Nephron (organoid): ENCODE measurements at regions not wholly inside any gene's neighbourhood (a gene's known extent, or its start where the extent isn't known, plus 50 kb on each side); places are given as distances from the start of the nearest gene placed in this dataset.

Experiments used
- H3K27ac Mint-ChIP-seq, 3 experiments: 2 replicates each; pipeline ENCODE4 v1.8.0; 2020; ENCODE audit warnings: mixed read lengths in 3 of 3, mild to moderate bottlenecking in 2 of 3, moderate library complexity in 1 of 3
- H3K27me3 Mint-ChIP-seq: 2 replicates; pipeline ENCODE4 v1.8.0; 2021; ENCODE audit warnings: low read depth, mild to moderate bottlenecking, moderate library complexity, mixed read lengths
- H3K36me3 Mint-ChIP-seq: 2 replicates; pipeline ENCODE4 v1.8.0; 2020; ENCODE audit warnings: low read depth, mixed read lengths
- H3K4me1 Mint-ChIP-seq: 2 replicates; pipeline ENCODE4 v1.8.0; 2020; ENCODE audit warnings: mixed read lengths
- H3K4me3 Mint-ChIP-seq, 3 experiments: 2 replicates each; pipeline ENCODE4 v1.8.0; 2020; ENCODE audit warnings: mild to moderate bottlenecking in 3 of 3, mixed read lengths in 3 of 3, moderate library complexity in 2 of 3
- H3K9me3 Mint-ChIP-seq: 2 replicates; pipeline ENCODE4 v1.8.0; 2020; ENCODE audit warnings: mixed read lengths
- TF ChIP-seq, protein P1 (sequence below), 3 experiments: fragments of 200-600 bp; sonication (generic); IDR thresholded peaks; one replicate each; pipeline ENCODE4 v1.5.0; 2021; ENCODE audit warnings: antibody characterized with exemption in 3 of 3; ENCODE audit not compliant: unreplicated experiment in 3 of 3

DNA sequence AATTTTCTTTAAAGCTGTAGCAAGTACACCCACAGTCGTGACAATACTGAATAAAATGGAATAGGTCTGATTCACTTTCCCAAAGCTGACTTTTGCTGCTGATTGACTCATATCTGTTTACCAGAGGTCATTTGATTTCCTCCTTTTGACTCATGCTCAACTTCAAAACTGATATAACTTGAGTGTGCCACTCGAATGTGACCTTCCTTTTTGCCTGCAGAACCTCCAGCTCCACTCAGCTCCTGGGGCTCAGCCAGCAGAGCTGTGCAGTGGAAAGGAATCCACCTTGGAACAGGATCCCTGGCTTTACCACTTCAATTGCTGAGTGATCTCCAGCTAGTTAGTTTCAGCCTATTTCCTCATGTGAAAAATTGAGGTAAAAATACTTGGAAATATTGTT, 84.1 kb downstream of the FEM1C start:
- TF ChIP-seq, protein P1, sequence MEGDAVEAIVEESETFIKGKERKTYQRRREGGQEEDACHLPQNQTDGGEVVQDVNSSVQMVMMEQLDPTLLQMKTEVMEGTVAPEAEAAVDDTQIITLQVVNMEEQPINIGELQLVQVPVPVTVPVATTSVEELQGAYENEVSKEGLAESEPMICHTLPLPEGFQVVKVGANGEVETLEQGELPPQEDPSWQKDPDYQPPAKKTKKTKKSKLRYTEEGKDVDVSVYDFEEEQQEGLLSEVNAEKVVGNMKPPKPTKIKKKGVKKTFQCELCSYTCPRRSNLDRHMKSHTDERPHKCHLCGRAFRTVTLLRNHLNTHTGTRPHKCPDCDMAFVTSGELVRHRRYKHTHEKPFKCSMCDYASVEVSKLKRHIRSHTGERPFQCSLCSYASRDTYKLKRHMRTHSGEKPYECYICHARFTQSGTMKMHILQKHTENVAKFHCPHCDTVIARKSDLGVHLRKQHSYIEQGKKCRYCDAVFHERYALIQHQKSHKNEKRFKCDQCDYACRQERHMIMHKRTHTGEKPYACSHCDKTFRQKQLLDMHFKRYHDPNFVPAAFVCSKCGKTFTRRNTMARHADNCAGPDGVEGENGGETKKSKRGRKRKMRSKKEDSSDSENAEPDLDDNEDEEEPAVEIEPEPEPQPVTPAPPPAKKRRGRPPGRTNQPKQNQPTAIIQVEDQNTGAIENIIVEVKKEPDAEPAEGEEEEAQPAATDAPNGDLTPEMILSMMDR (IDR thresholded peaks at IDR 0.05; ENCODE audit: unreplicated experiment in 3 of 3) = no peak
- H3K27ac Mint-ChIP-seq = no peak overlapping the region
- H3K4me3 Mint-ChIP-seq = no peak overlapping the region
- H3K4me1 Mint-ChIP-seq = peaks cover 12% of the 10 kb centered on the region
- H3K27me3 Mint-ChIP-seq = no peaks in the 10 kb centered on the region
- H3K36me3 Mint-ChIP-seq = no peaks in the 10 kb centered on the region
- no peaks in the 10 kb centered on the region for H3K9me3 Mint-ChIP-seq

DNA sequence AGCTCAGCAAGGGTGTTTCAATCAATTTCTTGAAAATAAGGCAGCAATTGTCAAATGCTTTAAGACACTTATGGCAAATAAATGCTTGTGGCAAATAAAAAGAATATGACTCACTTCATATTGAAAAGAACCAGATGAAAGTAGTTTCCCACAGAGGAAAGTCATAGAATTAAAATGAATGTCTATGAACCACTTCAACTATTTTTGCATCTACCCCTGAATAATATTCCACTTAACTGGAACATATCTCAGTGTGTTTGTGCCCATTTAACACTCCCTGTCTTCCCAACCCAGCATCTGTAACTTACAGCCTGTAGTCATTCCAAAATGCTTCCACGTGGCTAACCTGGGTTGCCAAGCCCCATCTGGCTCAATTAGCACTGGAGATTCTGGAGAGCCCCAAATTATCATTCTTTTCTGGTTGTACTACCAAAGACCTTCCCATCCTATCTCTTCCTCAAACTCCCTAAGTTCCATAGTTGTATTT, 84.7 kb downstream of the FEM1C start:
- H3K27me3 Mint-ChIP-seq = no peaks in the 10 kb centered on the region

DNA sequence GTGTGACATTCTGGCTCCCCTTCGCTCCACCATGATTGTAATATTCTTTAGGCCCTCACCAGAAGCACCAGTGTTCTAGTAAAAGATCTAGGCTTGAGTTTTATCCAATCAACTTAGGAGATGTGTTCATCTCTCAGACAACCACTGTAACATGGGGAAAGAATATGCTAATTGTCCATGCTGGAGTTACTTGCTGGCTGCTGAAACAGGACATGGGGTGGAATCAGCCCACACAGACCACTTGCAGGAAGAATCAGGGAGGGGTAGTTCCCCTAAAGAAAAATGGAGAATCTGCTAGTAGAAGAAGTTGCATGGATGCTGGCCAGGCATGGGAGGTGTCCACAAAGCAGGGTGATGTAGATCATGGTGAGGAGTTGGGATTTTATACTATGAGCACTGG, 86.2 kb downstream of the FEM1C start:
- TF ChIP-seq, protein P1 (IDR thresholded peaks at IDR 0.05; ENCODE audit: unreplicated experiment in 3 of 3) = no peak
- Mint-ChIP-seq H3K4me1 (peaks cover under 1% of the 10 kb centered on the region), H3K36me3 (no peaks in the 10 kb centered on the region), H3K27me3 (no peaks in the 10 kb centered on the region), H3K27ac (no peak overlapping the region), H3K4me3 (no peak overlapping the region), H3K9me3 (no peaks in the 10 kb centered on the region)

More for the DNA sequence above, 84.7 kb downstream of the FEM1C start:
- no peaks in the 10 kb centered on the region for H3K36me3 Mint-ChIP-seq
- H3K4me3 Mint-ChIP-seq = no peak overlapping the region
- TF ChIP-seq, protein P1 (IDR thresholded peaks at IDR 0.05; ENCODE audit: unreplicated experiment in 3 of 3) = no peak
- H3K4me1 Mint-ChIP-seq = peaks cover 12% of the 10 kb centered on the region
- H3K9me3 Mint-ChIP-seq = no peaks in the 10 kb centered on the region
- H3K27ac Mint-ChIP-seq = no peak overlapping the region

DNA sequence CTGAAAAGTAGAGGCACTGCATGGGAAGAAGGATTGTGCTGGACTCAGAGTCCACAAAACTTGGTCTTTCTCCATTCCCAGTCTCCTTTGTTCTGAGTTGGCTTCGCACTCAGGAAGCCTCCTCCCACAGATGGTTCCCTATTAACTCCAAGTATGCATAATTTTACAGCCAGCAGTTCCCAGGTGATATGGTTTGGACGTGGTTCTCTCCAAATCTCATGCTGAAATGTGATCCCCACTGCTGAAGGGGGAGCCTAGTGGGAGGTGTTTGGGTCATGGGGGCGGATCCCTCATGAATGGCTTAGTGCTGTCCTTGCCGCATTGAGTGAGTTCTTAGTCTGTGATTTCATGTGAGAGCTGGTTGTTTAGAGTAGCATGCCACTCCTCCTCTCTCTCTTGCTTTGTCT, 86.6 kb downstream of the FEM1C start:
- Mint-ChIP-seq H3K36me3 (no peaks in the 10 kb centered on the region), H3K4me1 (no peaks in the 10 kb centered on the region), H3K27me3 (no peaks in the 10 kb centered on the region), H3K9me3 (no peaks in the 10 kb centered on the region), H3K4me3 (no peak overlapping the region), H3K27ac (no peak overlapping the region)
- TF ChIP-seq, protein P1 (IDR thresholded peaks at IDR 0.05; ENCODE audit: unreplicated experiment in 3 of 3) = no peak

DNA sequence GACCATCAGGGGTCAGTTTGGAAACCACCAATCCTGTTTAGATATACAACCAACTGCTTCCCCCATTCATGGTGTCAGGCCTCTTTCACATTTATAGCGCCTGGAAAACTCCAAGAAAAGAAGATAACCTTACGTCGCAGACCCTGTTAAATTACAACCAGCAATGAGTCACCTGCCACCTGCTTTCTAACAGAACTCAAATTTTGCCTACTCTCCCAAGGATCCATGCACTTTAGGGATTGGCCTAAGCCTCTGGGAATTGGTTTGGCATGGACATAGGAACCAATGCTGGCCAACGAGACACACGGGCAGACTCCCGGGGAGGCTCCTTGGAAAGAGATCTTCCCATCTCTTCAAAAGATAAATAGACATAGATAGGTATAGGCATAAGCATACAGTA, 87.0 kb downstream of the FEM1C start:
- no peaks in the 10 kb centered on the region for H3K36me3 Mint-ChIP-seq
- H3K4me3 Mint-ChIP-seq = no peak overlapping the region
- no peak overlapping the region for H3K27ac Mint-ChIP-seq
- H3K27me3 Mint-ChIP-seq = no peaks in the 10 kb centered on the region
- no peaks in the 10 kb centered on the region for H3K9me3 Mint-ChIP-seq
- TF ChIP-seq, protein P1 (IDR thresholded peaks at IDR 0.05; ENCODE audit: unreplicated experiment in 3 of 3) = no peak
- peaks cover 2% of the 10 kb centered on the region for H3K4me1 Mint-ChIP-seq

DNA sequence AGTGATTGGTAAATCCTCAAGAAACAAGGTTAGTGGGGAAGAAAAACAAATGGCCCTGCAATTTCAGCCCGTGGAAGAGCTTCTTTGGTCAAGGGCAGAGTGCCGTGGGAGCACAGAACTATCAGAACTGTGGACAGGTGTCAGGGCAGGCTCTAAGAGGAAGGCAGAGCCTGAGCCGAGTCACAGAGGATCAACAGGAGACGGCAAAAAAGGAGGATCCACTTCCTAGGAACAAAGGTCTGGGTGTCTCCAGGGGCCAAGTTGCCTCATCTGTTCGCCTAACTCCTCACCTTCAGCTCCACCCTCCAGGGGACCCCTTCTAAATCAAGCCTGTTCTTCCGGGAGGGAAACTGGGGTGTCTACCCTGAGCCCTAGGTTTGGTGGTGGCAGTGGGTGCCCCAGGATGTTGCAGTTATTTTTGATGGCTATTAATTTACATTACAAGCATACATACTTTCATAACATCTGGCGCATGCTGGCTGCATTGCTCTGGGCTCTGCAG, 88.0 kb downstream of the FEM1C start:
- peaks cover under 1% of the 10 kb centered on the region for H3K27me3 Mint-ChIP-seq
- TF ChIP-seq, protein P1 (IDR thresholded peaks at IDR 0.05; ENCODE audit: unreplicated experiment in 3 of 3) = no peak
- H3K36me3 Mint-ChIP-seq = no peaks in the 10 kb centered on the region
- H3K4me3 Mint-ChIP-seq = no peak overlapping the region
- peaks cover 8% of the 10 kb centered on the region for H3K4me1 Mint-ChIP-seq
- H3K9me3 Mint-ChIP-seq = no peaks in the 10 kb centered on the region
- H3K27ac Mint-ChIP-seq = no peak overlapping the region
